ENCODE measurements at regions not wholly inside any gene's neighbourhood (a gene's known extent, or its start where the extent isn't known, plus 50 kb on each side); places are given as distances from the start of the nearest gene placed in this dataset.

- TF ChIP-seq CTCF (conservative IDR thresholded peaks at IDR 0.05; ENCODE audit: low read depth, low read length) (no peak), EZH2 (IDR thresholded peaks at IDR 0.05; ENCODE audit: low read length, unreplicated experiment) (no peak)
These were observed 82.5 kb downstream of the TMEM168 start for GRCh38 chr7:112707655-112708054.

All from PC-3 (cell line).